ENCODE measurements at regions not wholly inside any gene's neighbourhood (a gene's known extent, or its start where the extent isn't known, plus 50 kb on each side); places are given as distances from the start of the nearest gene placed in this dataset.

- DNase-seq: no peak
Measured at GRCh38 chr20:39877788-39878187, 811.2 kb downstream of the MAFB start.

GRCh38 chr20:39876976-39877635, 811.9 kb downstream of the MAFB start:
- DNase-seq: peak in 1 of 3 donors; percentile 19

GRCh38 chr20:39875492-39876110, 813.4 kb downstream of the MAFB start:
- DNase-seq: no peak

GRCh38 chr20:39874049-39874893, 814.8 kb downstream of the MAFB start:
- peak in 2 of 3 donors; percentile 56 to 71 for DNase-seq

- no peak for DNase-seq
Measured at GRCh38 chr20:39873286-39873685, 815.8 kb downstream of the MAFB start.

GRCh38 chr20:39871013-39871412, 818.0 kb downstream of the MAFB start:
- DNase-seq: peak in 2 of 3 donors; percentile 59 to 87

- no peak for DNase-seq
Measured at GRCh38 chr20:39865446-39865845, 823.6 kb downstream of the MAFB start.

GRCh38 chr20:39862470-39862891, 826.6 kb downstream of the MAFB start:
- DNase-seq: peak in 2 of 3 donors; percentile 18 to 76

GRCh38 chr20:39861381-39861780, 827.7 kb downstream of the MAFB start:
- no peak for DNase-seq

- DNase-seq: no peak
Measured at GRCh38 chr20:39857835-39858234, 831.2 kb downstream of the MAFB start.

- DNase-seq: no peak
Measured at GRCh38 chr20:39857187-39857586, 831.8 kb downstream of the MAFB start.

GRCh38 chr20:39855799-39856198, 833.2 kb downstream of the MAFB start:
- no peak for DNase-seq

- DNase-seq: no peak
Measured at GRCh38 chr20:39855056-39855455, 834.0 kb downstream of the MAFB start.

- no peak for DNase-seq
Measured at GRCh38 chr20:39853636-39854035, 835.4 kb downstream of the MAFB start.

- no peak for DNase-seq
Measured at GRCh38 chr20:39853050-39853449, 836.0 kb downstream of the MAFB start.

GRCh38 chr20:39851459-39851858, 837.6 kb downstream of the MAFB start:
- no peak for DNase-seq

GRCh38 chr20:39850821-39851330, 838.2 kb downstream of the MAFB start:
- no peak for DNase-seq

GRCh38 chr20:39850246-39850645, 838.8 kb downstream of the MAFB start:
- DNase-seq: peak in 1 of 3 donors; percentile 50

- DNase-seq: peak; percentile 84 to 91 (median 91)
Measured at GRCh38 chr20:39849664-39850063, 839.4 kb downstream of the MAFB start.

- DNase-seq: no peak
Measured at GRCh38 chr20:39849171-39849570, 839.9 kb downstream of the MAFB start.

- DNase-seq: peak in 1 of 3 donors; percentile 13
Measured at GRCh38 chr20:39839399-39840119, 849.5 kb downstream of the MAFB start.

- DNase-seq: no peak
Measured at GRCh38 chr20:39837561-39837960, 851.5 kb downstream of the MAFB start.
